Mucosa of descending colon (tissue), 3 donors: ENCODE measurements at regions not wholly inside any gene's neighbourhood (a gene's known extent, or its start where the extent isn't known, plus 50 kb on each side); places are given as distances from the start of the nearest gene placed in this dataset.
"Not testable (repeated sequence)": the region's sequence is repeated elsewhere in the genome, so short reads cannot be mapped to it uniquely, and the experiment has no call there.

Experiments used
- ATAC-seq: fragments of 200-7000 bp; cut with Tn5 transposase; one replicate; pipeline ENCODE4 v1.9.1; 2020; ENCODE audit warnings: mild to moderate bottlenecking, moderate library complexity
- DNase-seq, 3 donors: peaks; one replicate each; pipeline ENCODE4 v3.0.0-alpha.2; 2020
- H3K36me3 ChIP-seq: fragments of 200-600 bp; one replicate; pipeline ENCODE4 v1.8.0; 2021; ENCODE audit warnings: low read depth, mild to moderate bottlenecking
- H3K4me1 ChIP-seq: fragments of 200-600 bp; one replicate; pipeline ENCODE4 v1.8.0; 2021; ENCODE audit warnings: low read depth, mild to moderate bottlenecking
- H3K4me3 ChIP-seq: fragments of 200-600 bp; one replicate; pipeline ENCODE4 v1.8.0; 2021; ENCODE audit warnings: mild to moderate bottlenecking
- H3K9me3 ChIP-seq: fragments of 200-600 bp; one replicate; pipeline ENCODE4 v1.8.0; 2021; ENCODE audit warnings: mild to moderate bottlenecking
- intact Hi-C, 2 donors: fragments of 100-400 bp; cut with DNase I in 1 of 2; cut with micrococcal nuclease in 1 of 2; formaldehyde crosslinking; loops; one replicate each; pipeline versions ENCODE4 v1.11.0 to v1.11.1; 2022; cut with DNase I, micrococcal nuclease
- TF ChIP-seq, protein P1 (sequence below): fragments of 200-600 bp; IDR thresholded peaks from one replicate; pipeline ENCODE4 v1.8.0; 2022; ENCODE audit warnings: antibody characterized with exemption, mild to moderate bottlenecking
- donor health status: DM: no; HTN: no; CAD: no; lungs with moderate emphysema.
- donor health status: DM: no; HTN: no; CAD: no.
- donor health status: DM: no; HTN: yes; CAD: no.

GRCh38 chrY:7663261-7663660 is 751.7 kb upstream of the AMELY start:
- H3K4me1 ChIP-seq = no peaks in the 10 kb centered on the region
- TF ChIP-seq, protein P1, sequence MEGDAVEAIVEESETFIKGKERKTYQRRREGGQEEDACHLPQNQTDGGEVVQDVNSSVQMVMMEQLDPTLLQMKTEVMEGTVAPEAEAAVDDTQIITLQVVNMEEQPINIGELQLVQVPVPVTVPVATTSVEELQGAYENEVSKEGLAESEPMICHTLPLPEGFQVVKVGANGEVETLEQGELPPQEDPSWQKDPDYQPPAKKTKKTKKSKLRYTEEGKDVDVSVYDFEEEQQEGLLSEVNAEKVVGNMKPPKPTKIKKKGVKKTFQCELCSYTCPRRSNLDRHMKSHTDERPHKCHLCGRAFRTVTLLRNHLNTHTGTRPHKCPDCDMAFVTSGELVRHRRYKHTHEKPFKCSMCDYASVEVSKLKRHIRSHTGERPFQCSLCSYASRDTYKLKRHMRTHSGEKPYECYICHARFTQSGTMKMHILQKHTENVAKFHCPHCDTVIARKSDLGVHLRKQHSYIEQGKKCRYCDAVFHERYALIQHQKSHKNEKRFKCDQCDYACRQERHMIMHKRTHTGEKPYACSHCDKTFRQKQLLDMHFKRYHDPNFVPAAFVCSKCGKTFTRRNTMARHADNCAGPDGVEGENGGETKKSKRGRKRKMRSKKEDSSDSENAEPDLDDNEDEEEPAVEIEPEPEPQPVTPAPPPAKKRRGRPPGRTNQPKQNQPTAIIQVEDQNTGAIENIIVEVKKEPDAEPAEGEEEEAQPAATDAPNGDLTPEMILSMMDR = no peak
- no peak overlapping the region for H3K4me3 ChIP-seq
- H3K36me3 ChIP-seq = no peaks in the 10 kb centered on the region
- H3K9me3 ChIP-seq = no peaks in the 10 kb centered on the region
- intact Hi-C loops = no loop called here
- no peak for DNase-seq
- ATAC-seq = no peak

- Histone ChIP-seq H3K36me3 (no peaks in the 10 kb centered on the region), H3K9me3 (no peaks in the 10 kb centered on the region), H3K4me1 (no peaks in the 10 kb centered on the region), H3K4me3 (no peak overlapping the region)
- DNase-seq (no peak), ATAC-seq (no peak)
- TF ChIP-seq, protein P1 = no peak
- intact Hi-C loops = no loop called here
These were observed 747.5 kb upstream of the AMELY start for GRCh38 chrY:7659047-7659446.

GRCh38 chrY:7656596-7656995 is 745.0 kb upstream of the AMELY start:
- Histone ChIP-seq H3K9me3 (no peaks in the 10 kb centered on the region), H3K4me3 (no peak overlapping the region), H3K4me1 (no peaks in the 10 kb centered on the region), H3K36me3 (no peaks in the 10 kb centered on the region)
- no peak for ATAC-seq
- no peak for DNase-seq
- intact Hi-C loops = no loop called here
- TF ChIP-seq, protein P1 = no peak

GRCh38 chrY:7654985-7655384 is 743.4 kb upstream of the AMELY start:
- TF ChIP-seq, protein P1 = no peak
- ATAC-seq (no peak), DNase-seq (no peak)
- H3K4me1 ChIP-seq = no peaks in the 10 kb centered on the region
- H3K9me3 ChIP-seq = no peaks in the 10 kb centered on the region
- H3K36me3 ChIP-seq = no peaks in the 10 kb centered on the region
- no peak overlapping the region for H3K4me3 ChIP-seq
- intact Hi-C loops = no loop called here

DNA sequence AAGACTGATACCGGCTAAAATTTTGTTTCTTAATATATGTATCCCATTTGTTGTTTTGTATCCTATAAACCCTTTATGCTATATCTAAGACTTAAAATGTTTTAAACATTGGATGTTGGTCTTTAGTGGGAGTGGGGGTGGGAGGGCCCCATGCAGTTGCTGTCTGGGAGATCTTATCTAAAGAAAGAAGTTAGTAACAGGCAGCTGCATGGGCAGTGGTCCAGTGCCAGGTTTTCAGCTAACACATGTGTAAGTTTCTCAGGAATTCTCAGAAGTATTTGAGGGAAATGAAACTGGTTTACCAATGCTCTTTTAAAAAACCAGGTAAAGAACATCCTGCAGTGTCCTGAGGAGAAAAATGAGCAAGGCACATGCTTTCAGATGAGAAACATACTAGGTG is 738.3 kb upstream of the AMELY start:
- H3K9me3 ChIP-seq, H3K36me3 ChIP-seq, H3K4me3 ChIP-seq, intact Hi-C loops, H3K4me1 ChIP-seq, ATAC-seq, DNase-seq: not testable (repeated sequence)
